ENCODE measurements at regions not wholly inside any gene's neighbourhood (a gene's known extent, or its start where the extent isn't known, plus 50 kb on each side); places are given as distances from the start of the nearest gene placed in this dataset.

DNA sequence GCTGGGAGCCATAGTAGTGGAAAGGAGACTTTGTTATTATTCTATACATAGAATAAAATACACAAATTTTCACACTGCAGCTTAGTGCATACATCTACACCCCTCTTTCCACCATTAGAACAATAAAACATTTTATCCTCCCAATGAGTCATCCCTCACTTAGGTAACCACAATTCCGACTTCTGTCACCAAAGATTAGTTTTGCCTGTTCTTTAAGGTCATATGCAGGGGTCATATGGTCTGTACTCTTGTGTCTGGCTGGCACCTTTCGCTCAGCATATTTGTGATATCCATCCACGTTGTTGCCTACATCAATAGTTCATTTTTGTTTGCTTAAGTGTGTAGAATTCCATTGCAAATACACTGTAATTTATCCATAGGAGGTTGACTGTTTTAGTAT is 399.4 kb downstream of the SHQ1 start:
- peaks cover 22% of the 10 kb centered on the region for H3K36me3 Mint-ChIP-seq

DNA sequence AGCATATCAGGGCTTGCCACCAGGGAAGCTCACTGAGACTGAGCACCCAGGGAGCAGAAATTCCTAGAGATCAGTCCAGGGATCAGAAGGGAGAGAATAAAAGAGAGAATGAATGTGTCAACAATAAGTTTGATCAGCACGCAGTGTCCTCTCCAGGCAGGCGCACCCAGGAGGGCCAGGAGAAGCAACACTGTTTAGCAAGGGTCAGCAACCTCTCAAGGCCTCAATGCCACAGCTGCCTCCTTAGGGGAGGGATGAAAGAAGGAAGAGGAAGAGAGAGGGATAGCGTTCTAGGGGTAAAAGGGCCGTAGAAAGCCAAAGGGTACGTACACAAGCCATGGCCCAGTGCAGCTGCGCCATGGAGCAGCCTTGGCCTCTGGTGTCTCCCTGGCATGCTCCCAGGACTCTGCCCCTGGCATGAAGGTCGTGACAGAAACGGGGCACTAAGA is 399.8 kb downstream of the SHQ1 start:
- Mint-ChIP-seq H3K27me3 (peaks cover 43% of the 10 kb centered on the region), H3K27ac (no peak overlapping the region), H3K4me3 (no peak overlapping the region), H3K4me1 (peaks cover 34% of the 10 kb centered on the region), H3K36me3 (peaks cover 26% of the 10 kb centered on the region), H3K9me3 (no peaks in the 10 kb centered on the region)
- no peak for DNase-seq
- CTCF ChIA-PET = interaction anchor here (1.1 kb wide), 1 partner anchor 24 kb away, joined by 3 read pairs; no protein-coding TSS in a partner anchor

More for the DNA sequence above, 399.4 kb downstream of the SHQ1 start:
- peaks cover 29% of the 10 kb centered on the region for H3K4me1 Mint-ChIP-seq
- H3K4me3 Mint-ChIP-seq = no peak overlapping the region
- DNase-seq = no peak
- H3K9me3 Mint-ChIP-seq = no peaks in the 10 kb centered on the region
- CTCF ChIA-PET = no interaction called here
- H3K27me3 Mint-ChIP-seq = peaks cover 48% of the 10 kb centered on the region
- H3K27ac Mint-ChIP-seq = no peak overlapping the region

- no peaks in the 10 kb centered on the region for H3K9me3 Mint-ChIP-seq
- CTCF ChIA-PET = interaction anchor here (1.1 to 1.3 kb wide), 2 partner anchors 25 to 572 kb away, joined by 3 read pairs; no protein-coding TSS in a partner anchor
- H3K4me1 Mint-ChIP-seq = peaks cover 45% of the 10 kb centered on the region
- DNase-seq = peak; percentile 92
- H3K27me3 Mint-ChIP-seq = peaks cover 37% of the 10 kb centered on the region
- peaks cover 32% of the 10 kb centered on the region for H3K36me3 Mint-ChIP-seq
- H3K27ac Mint-ChIP-seq = peak overlapping the region; percentile 84
- peak overlapping the region; percentile 64 for H3K4me3 Mint-ChIP-seq
These were observed 400.9 kb downstream of the SHQ1 start for GRCh38 chr3:72447059-72447946.

DNA sequence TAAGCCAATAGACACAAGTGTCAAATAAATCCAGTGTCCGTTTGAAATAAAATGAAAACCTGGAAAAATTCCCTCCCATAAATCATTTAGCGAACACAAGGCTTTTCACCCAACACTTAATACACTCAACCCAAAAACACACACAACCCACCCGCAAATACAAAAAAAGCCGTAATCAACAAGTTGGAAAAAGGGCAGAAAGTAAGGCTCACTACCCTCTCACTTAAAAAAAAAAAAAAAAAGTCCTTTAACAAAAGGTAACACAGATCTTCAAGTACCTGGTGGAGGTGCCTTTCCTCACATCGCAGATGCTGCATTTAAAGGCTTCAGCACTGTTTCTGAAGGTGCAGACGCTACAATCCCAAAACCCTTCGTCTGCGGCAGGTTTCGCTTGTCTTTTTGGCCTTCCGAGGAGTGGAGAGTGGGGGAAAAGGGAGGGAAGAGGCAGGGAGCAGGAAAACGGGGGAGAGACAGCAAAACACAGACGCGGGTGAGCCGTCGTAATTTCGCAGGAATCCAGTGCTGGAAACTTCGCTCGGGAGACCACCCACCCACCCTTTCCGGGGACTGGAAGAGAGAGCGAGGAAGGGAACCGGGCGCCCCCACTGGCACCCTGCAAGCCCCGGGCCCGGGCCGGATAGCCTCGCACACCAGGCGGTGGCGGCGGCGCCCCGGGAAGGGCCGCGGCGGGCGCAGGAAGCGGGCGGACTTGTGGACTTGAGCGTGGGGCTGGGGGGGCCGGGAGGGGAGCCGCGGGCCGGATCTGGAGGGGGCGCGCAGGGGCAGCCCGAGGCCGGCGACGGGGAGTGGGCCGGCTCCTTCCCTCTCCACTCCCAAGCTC is 401.8 kb downstream of the SHQ1 start, which contains the start of gene RYBP:
Gene RYBP (minus strand): TSS at position 404 of the 841 bp plus-strand sequence.
- Mint-ChIP-seq H3K27me3 (peaks cover 29% of the 10 kb centered on the region), H3K9me3 (no peaks in the 10 kb centered on the region), H3K36me3 (peaks cover 34% of the 10 kb centered on the region), H3K4me3 (peak within 1 kb of the TSS; percentile 100), H3K27ac (peak within 1 kb of the TSS; percentile 99), H3K4me1 (peaks cover 53% of the 10 kb centered on the region)
- DNase-seq = no peak
- CTCF ChIA-PET = interaction anchor here (1.3 kb wide), 1 partner anchor 571 kb away, joined by 3 read pairs; no protein-coding TSS in a partner anchor

- Mint-ChIP-seq H3K9me3 (no peaks in the 10 kb centered on the region), H3K4me3 (peak overlapping the region; percentile 100), H3K27ac (peak overlapping the region; percentile 99), H3K27me3 (peaks cover 24% of the 10 kb centered on the region), H3K4me1 (peaks cover 59% of the 10 kb centered on the region), H3K36me3 (peaks cover 39% of the 10 kb centered on the region)
- CTCF ChIA-PET = no interaction called here
- DNase-seq = no peak
These were observed 402.4 kb downstream of the SHQ1 start for GRCh38 chr3:72445827-72446217.

DNA sequence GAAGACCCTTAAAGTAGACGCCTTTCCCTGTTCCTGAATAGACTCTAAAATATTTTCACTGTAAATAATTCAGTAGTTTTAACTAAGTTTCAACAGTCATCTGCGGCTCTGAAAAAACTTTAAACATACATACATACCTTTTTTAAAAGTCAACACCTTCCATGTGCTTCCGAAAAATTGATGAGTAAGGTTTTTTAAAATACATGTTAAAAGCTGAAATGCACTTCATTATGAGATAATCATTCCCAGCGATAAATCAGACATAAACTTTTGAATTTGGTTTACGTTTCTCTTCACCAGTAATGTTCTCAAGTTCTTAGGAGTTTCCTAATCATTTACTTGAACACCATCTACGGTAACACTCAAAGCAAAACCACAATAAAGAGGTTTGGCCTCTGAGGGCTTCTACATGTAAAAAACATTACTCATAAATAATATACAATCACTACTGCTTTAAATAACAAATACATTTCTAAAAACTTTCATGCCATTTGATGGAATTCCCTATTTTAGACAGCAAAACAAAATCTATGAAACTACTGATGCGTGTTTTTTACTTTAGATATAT is 403.5 kb downstream of the SHQ1 start:
- DNase-seq = no peak
- no peaks in the 10 kb centered on the region for H3K9me3 Mint-ChIP-seq
- H3K36me3 Mint-ChIP-seq = peaks cover 48% of the 10 kb centered on the region
- H3K4me3 Mint-ChIP-seq = peak overlapping the region; percentile 100
- H3K4me1 Mint-ChIP-seq = peaks cover 67% of the 10 kb centered on the region
- H3K27me3 Mint-ChIP-seq = peaks cover 13% of the 10 kb centered on the region
- H3K27ac Mint-ChIP-seq = peak overlapping the region; percentile 21
- CTCF ChIA-PET = interaction anchor here (1.1 kb wide), 1 partner anchor 377 kb away, joined by 3 read pairs; no protein-coding TSS in a partner anchor

- H3K27ac Mint-ChIP-seq = no peak overlapping the region
- peaks cover 66% of the 10 kb centered on the region for H3K36me3 Mint-ChIP-seq
- CTCF ChIA-PET = no interaction called here
- DNase-seq = no peak
- H3K4me3 Mint-ChIP-seq = no peak overlapping the region
- H3K4me1 Mint-ChIP-seq = peaks cover 81% of the 10 kb centered on the region
- peaks cover under 1% of the 10 kb centered on the region for H3K27me3 Mint-ChIP-seq
- H3K9me3 Mint-ChIP-seq = no peaks in the 10 kb centered on the region
These were observed 405.5 kb downstream of the SHQ1 start for GRCh38 chr3:72442759-72443158.

DNA sequence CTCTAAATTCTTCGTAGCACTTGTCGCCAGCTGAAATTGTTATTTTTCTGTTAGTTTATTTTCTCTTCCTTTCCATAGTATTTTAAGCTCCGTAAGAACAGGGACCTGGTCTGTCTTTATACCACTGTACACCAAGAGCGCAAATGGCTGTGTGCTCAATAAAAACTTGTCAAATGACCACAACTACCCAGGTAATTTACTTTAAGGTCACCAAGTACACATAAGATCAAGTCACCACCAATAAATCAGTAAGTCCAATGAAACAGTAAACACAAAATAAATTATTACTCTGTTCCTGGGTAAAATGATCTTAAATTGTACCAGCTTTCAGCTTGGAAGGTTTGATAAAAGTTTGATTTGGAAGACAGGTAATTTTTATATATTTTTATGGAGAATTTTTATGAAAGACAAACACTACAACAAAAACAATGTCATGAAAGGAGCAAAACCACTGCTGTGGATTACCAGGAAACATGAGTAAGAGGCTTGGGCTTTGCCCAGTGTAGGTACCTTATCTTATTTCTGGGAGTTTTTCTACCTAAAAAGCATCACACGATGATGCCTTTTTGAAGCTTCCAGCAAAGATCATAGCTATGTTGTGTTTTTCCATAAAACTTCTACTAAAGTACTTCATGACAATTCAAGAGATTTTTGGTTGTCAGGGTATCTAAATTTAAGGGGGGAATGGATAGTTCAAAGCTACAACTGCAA is 406.8 kb downstream of the SHQ1 start:
- Mint-ChIP-seq H3K36me3 (peaks cover 74% of the 10 kb centered on the region), H3K4me1 (peaks cover 82% of the 10 kb centered on the region), H3K9me3 (no peaks in the 10 kb centered on the region), H3K4me3 (no peak overlapping the region), H3K27ac (no peak overlapping the region), H3K27me3 (no peaks in the 10 kb centered on the region)
- CTCF ChIA-PET = interaction anchor here (1.1 kb wide), 1 partner anchor 131 kb away, joined by 3 read pairs; no protein-coding TSS in a partner anchor
- no peak for DNase-seq

DNA sequence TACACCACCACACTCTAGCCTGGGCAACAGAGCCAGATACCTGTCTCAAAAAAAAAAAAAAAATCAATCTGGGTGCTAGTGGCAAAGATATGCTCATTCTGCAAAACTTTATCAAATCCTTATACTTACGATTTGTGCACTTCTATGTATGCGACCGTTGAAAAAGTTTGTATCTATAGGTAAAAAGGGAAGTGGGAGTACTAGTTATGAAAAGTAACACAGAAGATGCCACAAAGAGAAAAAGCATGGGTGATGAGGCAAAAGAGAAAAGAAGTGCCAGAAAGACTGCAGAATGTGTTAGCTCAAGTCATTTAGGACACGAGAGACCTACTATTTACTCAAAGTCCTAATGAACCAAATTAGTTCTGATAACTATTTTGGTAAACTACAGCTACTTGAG is 407.8 kb downstream of the SHQ1 start:
- H3K4me3 Mint-ChIP-seq = no peak overlapping the region
- H3K27me3 Mint-ChIP-seq = no peaks in the 10 kb centered on the region
- CTCF ChIA-PET = interaction anchor here (1.1 kb wide), 1 partner anchor 130 kb away, joined by 3 read pairs; no protein-coding TSS in a partner anchor
- no peaks in the 10 kb centered on the region for H3K9me3 Mint-ChIP-seq
- no peak overlapping the region for H3K27ac Mint-ChIP-seq
- peaks cover 72% of the 10 kb centered on the region for H3K4me1 Mint-ChIP-seq
- no peak for DNase-seq
- peaks cover 68% of the 10 kb centered on the region for H3K36me3 Mint-ChIP-seq

DNA sequence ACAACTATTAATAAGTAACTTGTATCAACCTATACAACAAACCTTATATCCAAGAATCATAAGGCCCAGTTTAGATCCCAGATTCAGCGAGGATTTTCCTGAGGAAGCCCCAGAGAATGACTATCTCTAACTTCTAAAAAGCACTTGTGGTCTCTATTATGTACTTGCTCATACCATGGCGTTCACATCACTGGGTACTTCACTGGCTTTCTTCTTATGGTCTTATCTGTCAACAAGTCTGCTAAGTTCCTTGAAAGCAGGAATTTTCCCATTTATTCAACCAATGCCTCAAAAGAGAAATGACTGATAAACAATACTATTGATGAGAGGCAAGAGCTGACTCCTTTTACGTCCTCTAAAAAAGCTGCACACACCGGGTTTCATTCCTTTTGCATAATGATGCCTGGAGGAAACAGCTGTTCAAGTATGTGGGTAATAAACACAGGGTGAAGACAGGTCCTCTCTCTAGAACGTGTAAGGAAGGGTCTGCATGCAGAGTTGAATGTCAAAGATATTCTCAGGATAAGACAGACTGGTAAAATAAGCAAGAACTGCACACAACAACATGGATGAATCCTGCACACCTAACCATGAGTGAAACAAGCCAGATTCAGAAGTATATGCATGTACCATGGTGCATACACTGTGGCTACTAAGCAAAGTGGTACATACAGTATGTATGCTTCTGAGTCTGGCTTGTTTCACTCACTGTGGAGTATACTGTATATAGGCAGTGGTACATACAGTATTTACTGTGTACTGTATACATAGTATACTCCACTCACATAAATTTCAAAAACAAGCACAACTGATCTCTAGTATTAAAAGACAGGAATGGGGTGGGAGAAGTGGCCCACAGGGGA is 408.7 kb downstream of the SHQ1 start:
- DNase-seq = no peak
- Mint-ChIP-seq H3K4me1 (peaks cover 65% of the 10 kb centered on the region), H3K4me3 (no peak overlapping the region), H3K27ac (no peak overlapping the region), H3K27me3 (no peaks in the 10 kb centered on the region), H3K9me3 (no peaks in the 10 kb centered on the region), H3K36me3 (peaks cover 67% of the 10 kb centered on the region)
- CTCF ChIA-PET = no interaction called here

- Mint-ChIP-seq H3K36me3 (peaks cover 54% of the 10 kb centered on the region), H3K4me3 (no peak overlapping the region), H3K27ac (no peak overlapping the region), H3K4me1 (peaks cover 51% of the 10 kb centered on the region), H3K9me3 (no peaks in the 10 kb centered on the region), H3K27me3 (no peaks in the 10 kb centered on the region)
- no peak for DNase-seq
- CTCF ChIA-PET = no interaction called here
These were observed 410.4 kb downstream of the SHQ1 start for GRCh38 chr3:72437661-72438406.

- Mint-ChIP-seq H3K9me3 (no peaks in the 10 kb centered on the region), H3K36me3 (peaks cover 53% of the 10 kb centered on the region), H3K4me3 (no peak overlapping the region), H3K27me3 (no peaks in the 10 kb centered on the region), H3K4me1 (peaks cover 44% of the 10 kb centered on the region), H3K27ac (no peak overlapping the region)
- no peak for DNase-seq
- CTCF ChIA-PET = no interaction called here
These were observed 411.2 kb downstream of the SHQ1 start for GRCh38 chr3:72436863-72437592.

Measured in activated naive CD4-positive, alpha-beta T cell treated with anti-CD3 and anti-CD28 coated beads, Interleukin-2, amount 10 ng/mL, durations not matched to agents 7 days and 5 days (primary cell).